ENCODE measurements at regions not wholly inside any gene's neighbourhood (a gene's known extent, or its start where the extent isn't known, plus 50 kb on each side); places are given as distances from the start of the nearest gene placed in this dataset.

DNA sequence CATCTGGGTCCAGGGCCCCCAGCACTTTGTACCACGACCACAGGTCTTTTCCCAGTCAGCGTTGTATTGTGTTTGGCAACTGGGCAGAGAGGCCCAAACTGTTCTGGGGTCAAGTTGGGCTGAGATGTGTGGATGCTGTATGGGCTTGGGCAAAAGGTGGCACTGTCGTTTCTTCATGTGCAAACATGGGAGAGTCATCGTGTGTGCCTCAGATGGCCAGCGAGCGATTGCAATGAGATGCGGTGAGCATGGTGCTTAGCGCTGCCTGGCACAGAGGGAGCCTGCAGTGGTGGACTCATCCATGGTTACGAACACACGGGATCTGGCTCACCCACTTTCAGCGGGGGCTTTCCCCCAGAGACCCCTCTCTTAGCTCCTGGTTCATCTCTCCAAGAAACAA is 120.4 kb upstream of the SORCS3 start:
- RAD21 ChIA-PET (ENCODE audit: low non-redundant PET in 1 of 2, low total read pairs in 2 of 2, uncharacterized antibody in 2 of 2, unreplicated experiment in 2 of 2) = no interaction called here
- no peaks in the 10 kb centered on the region for H4K20me1 ChIP-seq (ENCODE audit: insufficient read depth)
- intact Hi-C loops (cut with micrococcal nuclease) = no loop called here
- POLR2A ChIA-PET = no interaction called here
- no peaks in the 10 kb centered on the region for H3K9me3 ChIP-seq (ENCODE audit: control insufficient read depth in 1 of 2, insufficient read depth in 1 of 2, low read depth in 1 of 2, low read length in 2 of 2)
- no peak overlapping the region for H2AFZ ChIP-seq (ENCODE audit: low read depth, low read length, poor library complexity, severe bottlenecking)
- BruUV-seq (replicated peaks) = no TSS peak
- H3K36me3 ChIP-seq (ENCODE audit: control insufficient read depth in 1 of 2, insufficient read depth in 2 of 2, low read length in 2 of 2) = no peaks in the 10 kb centered on the region
- ATAC-seq (no peak), DNase-seq (ENCODE audit: low read depth, low spot score) (no peak)
- CTCF ChIA-PET = no interaction called here
- TF ChIP-seq EZH2phosphoT487 (IDR thresholded peaks at IDR 0.05; ENCODE audit: borderline replicate concordance) = no peak
- no peak for TF ChIP-seq RAD21 (IDR thresholded peaks at IDR 0.05; ENCODE audit: low read depth)
- TF ChIP-seq EZH2 (IDR thresholded peaks at IDR 0.05) = no peak
- TF ChIP-seq, protein P1, sequence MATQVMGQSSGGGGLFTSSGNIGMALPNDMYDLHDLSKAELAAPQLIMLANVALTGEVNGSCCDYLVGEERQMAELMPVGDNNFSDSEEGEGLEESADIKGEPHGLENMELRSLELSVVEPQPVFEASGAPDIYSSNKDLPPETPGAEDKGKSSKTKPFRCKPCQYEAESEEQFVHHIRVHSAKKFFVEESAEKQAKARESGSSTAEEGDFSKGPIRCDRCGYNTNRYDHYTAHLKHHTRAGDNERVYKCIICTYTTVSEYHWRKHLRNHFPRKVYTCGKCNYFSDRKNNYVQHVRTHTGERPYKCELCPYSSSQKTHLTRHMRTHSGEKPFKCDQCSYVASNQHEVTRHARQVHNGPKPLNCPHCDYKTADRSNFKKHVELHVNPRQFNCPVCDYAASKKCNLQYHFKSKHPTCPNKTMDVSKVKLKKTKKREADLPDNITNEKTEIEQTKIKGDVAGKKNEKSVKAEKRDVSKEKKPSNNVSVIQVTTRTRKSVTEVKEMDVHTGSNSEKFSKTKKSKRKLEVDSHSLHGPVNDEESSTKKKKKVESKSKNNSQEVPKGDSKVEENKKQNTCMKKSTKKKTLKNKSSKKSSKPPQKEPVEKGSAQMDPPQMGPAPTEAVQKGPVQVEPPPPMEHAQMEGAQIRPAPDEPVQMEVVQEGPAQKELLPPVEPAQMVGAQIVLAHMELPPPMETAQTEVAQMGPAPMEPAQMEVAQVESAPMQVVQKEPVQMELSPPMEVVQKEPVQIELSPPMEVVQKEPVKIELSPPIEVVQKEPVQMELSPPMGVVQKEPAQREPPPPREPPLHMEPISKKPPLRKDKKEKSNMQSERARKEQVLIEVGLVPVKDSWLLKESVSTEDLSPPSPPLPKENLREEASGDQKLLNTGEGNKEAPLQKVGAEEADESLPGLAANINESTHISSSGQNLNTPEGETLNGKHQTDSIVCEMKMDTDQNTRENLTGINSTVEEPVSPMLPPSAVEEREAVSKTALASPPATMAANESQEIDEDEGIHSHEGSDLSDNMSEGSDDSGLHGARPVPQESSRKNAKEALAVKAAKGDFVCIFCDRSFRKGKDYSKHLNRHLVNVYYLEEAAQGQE (IDR thresholded peaks at IDR 0.05; ENCODE audit: low read depth) = no peak
- no peak for TF ChIP-seq YY1 (IDR thresholded peaks at IDR 0.05; ENCODE audit: extremely low read depth, insufficient replicate concordance, low read depth, low read length)
- TF ChIP-seq, protein P2, sequence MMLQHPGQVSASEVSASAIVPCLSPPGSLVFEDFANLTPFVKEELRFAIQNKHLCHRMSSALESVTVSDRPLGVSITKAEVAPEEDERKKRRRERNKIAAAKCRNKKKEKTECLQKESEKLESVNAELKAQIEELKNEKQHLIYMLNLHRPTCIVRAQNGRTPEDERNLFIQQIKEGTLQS (IDR thresholded peaks at IDR 0.05) = no peak
- no peak for TF ChIP-seq SRF (IDR thresholded peaks at IDR 0.05; ENCODE audit: low read depth)
- no peak for TF ChIP-seq JUND (IDR thresholded peaks at IDR 0.05)
- TF ChIP-seq, protein P3, sequence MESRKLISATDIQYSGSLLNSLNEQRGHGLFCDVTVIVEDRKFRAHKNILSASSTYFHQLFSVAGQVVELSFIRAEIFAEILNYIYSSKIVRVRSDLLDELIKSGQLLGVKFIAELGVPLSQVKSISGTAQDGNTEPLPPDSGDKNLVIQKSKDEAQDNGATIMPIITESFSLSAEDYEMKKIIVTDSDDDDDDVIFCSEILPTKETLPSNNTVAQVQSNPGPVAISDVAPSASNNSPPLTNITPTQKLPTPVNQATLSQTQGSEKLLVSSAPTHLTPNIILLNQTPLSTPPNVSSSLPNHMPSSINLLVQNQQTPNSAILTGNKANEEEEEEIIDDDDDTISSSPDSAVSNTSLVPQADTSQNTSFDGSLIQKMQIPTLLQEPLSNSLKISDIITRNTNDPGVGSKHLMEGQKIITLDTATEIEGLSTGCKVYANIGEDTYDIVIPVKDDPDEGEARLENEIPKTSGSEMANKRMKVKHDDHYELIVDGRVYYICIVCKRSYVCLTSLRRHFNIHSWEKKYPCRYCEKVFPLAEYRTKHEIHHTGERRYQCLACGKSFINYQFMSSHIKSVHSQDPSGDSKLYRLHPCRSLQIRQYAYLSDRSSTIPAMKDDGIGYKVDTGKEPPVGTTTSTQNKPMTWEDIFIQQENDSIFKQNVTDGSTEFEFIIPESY (IDR thresholded peaks at IDR 0.05; ENCODE audit: extremely low read depth, insufficient replicate concordance, low read length) = no peak
- TF ChIP-seq ZFX (IDR thresholded peaks at IDR 0.05) = no peak
- no peak for TF ChIP-seq CEBPB (IDR thresholded peaks at IDR 0.05; ENCODE audit: low read depth)
- no peak for TF ChIP-seq SIN3A (IDR thresholded peaks at IDR 0.05; ENCODE audit: low read depth)
- TF ChIP-seq ZNF274 (IDR thresholded peaks at IDR 0.05; ENCODE audit: low read depth, low read length) = no peak
- TF ChIP-seq TCF7L2 (IDR thresholded peaks at IDR 0.05; ENCODE audit: borderline replicate concordance, extremely low read depth, insufficient read depth, insufficient read length) = no peak
- no peak for TF ChIP-seq ELF1 (IDR thresholded peaks at IDR 0.05; ENCODE audit: borderline replicate concordance, low read depth)
- no peak for TF ChIP-seq FOSL1 (IDR thresholded peaks at IDR 0.05; ENCODE audit: low read depth)
- TF ChIP-seq POLR2A (IDR thresholded peaks at IDR 0.05; ENCODE audit: borderline replicate concordance, extremely low read depth, insufficient read depth, insufficient read length) = no peak
- TF ChIP-seq POLR2AphosphoS5 (IDR thresholded peaks at IDR 0.05; ENCODE audit: low read depth, low read length) = no peak
- TF ChIP-seq, protein P4, sequence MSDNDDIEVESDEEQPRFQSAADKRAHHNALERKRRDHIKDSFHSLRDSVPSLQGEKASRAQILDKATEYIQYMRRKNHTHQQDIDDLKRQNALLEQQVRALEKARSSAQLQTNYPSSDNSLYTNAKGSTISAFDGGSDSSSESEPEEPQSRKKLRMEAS (IDR thresholded peaks at IDR 0.05) = no peak
- H3K4me1 ChIP-seq (ENCODE audit: control insufficient read depth in 1 of 2, insufficient read depth in 2 of 2, low read length in 2 of 2) = no peaks in the 10 kb centered on the region
- no peak overlapping the region for H3K27ac ChIP-seq (ENCODE audit: low read depth, low read length)
- no peak overlapping the region for H3K4me3 ChIP-seq (replicated peaks in 1 of 2; ENCODE audit: low read depth in 1 of 2, low read length in 2 of 2)
- H3K79me2 ChIP-seq (ENCODE audit: insufficient read depth, low read length) = no peaks in the 10 kb centered on the region
- peaks cover 87% of the 10 kb centered on the region for H3K27me3 ChIP-seq (ENCODE audit: insufficient read depth, low read length)
- H3K4me2 ChIP-seq (ENCODE audit: low read length) = no peak overlapping the region
- no peak overlapping the region for H3K9ac ChIP-seq (ENCODE audit: low read length)
- H3K9me2 ChIP-seq (ENCODE audit: insufficient read depth) = no peaks in the 10 kb centered on the region
